H1 (cell line): ENCODE measurements at regions not wholly inside any gene's neighbourhood (a gene's known extent, or its start where the extent isn't known, plus 50 kb on each side); places are given as distances from the start of the nearest gene placed in this dataset.

Experiments
- CTCF ChIA-PET: fragments of 300-600 bp; sonication (Branson Sonifier 250); formaldehyde crosslinking; loops from one replicate; lab custom pipeline; 2021; ENCODE audit not compliant: partially characterized antibody; lab: Charles Lee
- POLR2A ChIA-PET: fragments of 300-600 bp; sonication (Branson Sonifier 250); formaldehyde crosslinking; loops from one replicate; lab custom pipeline; 2021; ENCODE audit warnings: inconsistent platforms; ENCODE audit not compliant: partially characterized antibody; lab: Charles Lee
- DNase-seq, 2 experiments: peaks; one replicate each; pipeline versions ENCODE4 v3.0.0 to v3.0.0-alpha.2; 2010 to 2022; ENCODE audit warnings: low spot score in 2 of 2, low read depth in 1 of 2, mixed read lengths in 1 of 2
- FAIRE-seq: peaks from 2 replicates; lab custom pipeline; 2011; peaks lifted over from hg19 to GRCh38; lab: Jason Lieb, UNC
- H2AFZ ChIP-seq: 2 replicates; pipeline ENCODE4 v1.8.1; 2012; ENCODE audit warnings: low read length, inconsistent platforms
- H2AK5ac ChIP-seq: 2 replicates; pipeline ENCODE4 v1.6.1; 2013; ENCODE audit warnings: low read depth, low read length
- H2BK120ac ChIP-seq: replicated peaks from 2 replicates; pipeline ENCODE3; 2013; ENCODE audit warnings: low read depth, low read length, inconsistent platforms
- H2BK12ac ChIP-seq: 2 replicates; pipeline ENCODE4 v1.6.1; 2013; ENCODE audit warnings: low read depth, low read length
- H2BK15ac ChIP-seq: 2 replicates; pipeline ENCODE4 v1.6.1; 2013; ENCODE audit warnings: low read length
- H2BK20ac ChIP-seq: 2 replicates; pipeline ENCODE4 v1.6.1; 2013; ENCODE audit warnings: low read length
- H2BK5ac ChIP-seq: 2 replicates; pipeline ENCODE4 v1.6.1; 2013; ENCODE audit warnings: low read depth, low read length
- H3K14ac ChIP-seq: 2 replicates; pipeline ENCODE4 v1.6.1; 2013; ENCODE audit warnings: inconsistent platforms; ENCODE audit not compliant: insufficient read length
- H3K18ac ChIP-seq: 2 replicates; pipeline ENCODE4 v1.6.1; 2013; ENCODE audit warnings: low read length; ENCODE audit errors: extremely low read depth
- H3K23ac ChIP-seq: 2 replicates; pipeline ENCODE4 v1.6.1; 2013; ENCODE audit warnings: inconsistent platforms; ENCODE audit not compliant: insufficient read length
- H3K23me2 ChIP-seq: 2 replicates; pipeline ENCODE4 v1.6.1; 2013; ENCODE audit warnings: low read depth, low read length
- H3K27ac ChIP-seq: 2 replicates; pipeline ENCODE4 v1.6.1; 2011; ENCODE audit warnings: low read depth, low read length, inconsistent platforms
- H3K27me3 ChIP-seq, 4 experiments: replicated peaks in 1 of 4; 1 replicate in 1 of 4; 2 replicates in 3 of 4; pipeline versions ENCODE4 v1.6.1 to v1.8.1; 2011 to 2013; ENCODE audit warnings: low read length in 3 of 4, mild to moderate bottlenecking in 3 of 4, inconsistent platforms in 2 of 4, mixed read lengths in 2 of 4, moderate library complexity in 1 of 4; ENCODE audit not compliant: control insufficient read depth in 3 of 4, insufficient read depth in 3 of 4; ENCODE audit errors: extremely low read depth in 1 of 4
- H3K36me3 ChIP-seq, 4 experiments: 2 replicates each; pipeline versions ENCODE4 v1.6.1 to v1.8.1; 2011 to 2013; ENCODE audit warnings: mild to moderate bottlenecking in 4 of 4, low read length in 3 of 4, moderate library complexity in 2 of 4, control low read depth in 1 of 4, inconsistent platforms in 1 of 4; ENCODE audit not compliant: insufficient read depth in 4 of 4, control insufficient read depth in 2 of 4
- H3K4ac ChIP-seq: replicated peaks from 2 replicates; pipeline ENCODE3; 2013; ENCODE audit warnings: low read length, low read depth, mixed read lengths, inconsistent platforms; ENCODE audit not compliant: insufficient read length
- H3K4me1 ChIP-seq, 4 experiments: replicated peaks in 1 of 4; 1 replicate in 1 of 4; 2 replicates in 3 of 4; pipeline versions ENCODE4 v1.6.1 to v1.8.1; 2011 to 2013; ENCODE audit warnings: low read length in 3 of 4, inconsistent platforms in 2 of 4, mixed read lengths in 1 of 4; ENCODE audit not compliant: insufficient read depth in 4 of 4, control insufficient read depth in 3 of 4
- H3K4me2 ChIP-seq, 2 experiments: 2 replicates each; pipeline versions ENCODE4 v1.6.1 to v1.8.1; 2011 to 2013; ENCODE audit warnings: low read depth in 2 of 2, low read length in 2 of 2, control low read depth in 1 of 2, inconsistent platforms in 1 of 2, mild to moderate bottlenecking in 1 of 2; ENCODE audit not compliant: insufficient read depth in 1 of 2
- H3K4me3 ChIP-seq, 4 experiments: fragments of 200-600, 300-600 bp in 1 of 4; sonication (generic), shearing (Covaris generic), sonication (Bioruptor Twin) in 1 of 4; 2 replicates each; pipeline versions ENCODE4 v1.5.1 to v1.8.1; 2011 to 2016; ENCODE audit warnings: low read length in 4 of 4, low read depth in 3 of 4, control low read depth in 2 of 4, inconsistent platforms in 2 of 4, mild to moderate bottlenecking in 2 of 4, mixed read lengths in 1 of 4, moderate library complexity in 1 of 4; ENCODE audit not compliant: insufficient read depth in 2 of 4; ENCODE audit errors: extremely low read depth in 1 of 4
- H3K56ac ChIP-seq: replicated peaks from 2 replicates; pipeline ENCODE3; 2013; ENCODE audit warnings: low read depth, mild to moderate bottlenecking, mixed read lengths, low read length, inconsistent platforms; ENCODE audit not compliant: insufficient read length
- H3K79me1 ChIP-seq: 2 replicates; pipeline ENCODE4 v1.6.1; 2013; ENCODE audit warnings: low read depth, low read length, control low read depth
- H3K79me2 ChIP-seq, 2 experiments: 2 replicates each; pipeline versions ENCODE4 v1.6.1 to v1.8.1; 2012 to 2013; ENCODE audit warnings: low read length in 2 of 2, mild to moderate bottlenecking in 2 of 2, inconsistent platforms in 1 of 2; ENCODE audit not compliant: insufficient read depth in 2 of 2, control insufficient read depth in 1 of 2
- H3K9ac ChIP-seq, 4 experiments: replicated peaks in 1 of 4; 1 replicate in 1 of 4; 2 replicates in 3 of 4; pipeline versions ENCODE4 v1.6.1 to v1.8.1; 2011 to 2013; ENCODE audit warnings: low read depth in 3 of 4, low read length in 3 of 4, control low read depth in 2 of 4, mild to moderate bottlenecking in 2 of 4, moderate library complexity in 2 of 4, inconsistent platforms in 1 of 4; ENCODE audit errors: extremely low read depth in 1 of 4
- H3K9me3 ChIP-seq, 2 experiments: 2 replicates each; pipeline versions ENCODE4 v1.6.1 to v1.8.1; 2012 to 2013; ENCODE audit warnings: mild to moderate bottlenecking in 2 of 2, moderate library complexity in 2 of 2, control low read depth in 1 of 2, inconsistent platforms in 1 of 2, low read depth in 1 of 2, low read length in 1 of 2, mixed read lengths in 1 of 2; ENCODE audit not compliant: insufficient read depth in 2 of 2
- H4K20me1 ChIP-seq, 2 experiments: replicated peaks in 1 of 2; 2 replicates each; pipeline versions ENCODE3 to v1.8.1; 2011 to 2013; ENCODE audit warnings: inconsistent platforms in 2 of 2, low read length in 2 of 2, mild to moderate bottlenecking in 1 of 2; ENCODE audit not compliant: insufficient read depth in 2 of 2, control insufficient read depth in 1 of 2
- H4K5ac ChIP-seq: 2 replicates; pipeline ENCODE4 v1.6.1; 2013; ENCODE audit warnings: low read length, low read depth, mixed read lengths, inconsistent platforms; ENCODE audit not compliant: insufficient read length
- H4K8ac ChIP-seq: 2 replicates; pipeline ENCODE4 v1.8.0; 2013; ENCODE audit warnings: mild to moderate bottlenecking, moderate library complexity, low read length, inconsistent platforms; ENCODE audit not compliant: insufficient read depth; ENCODE audit errors: extremely low read depth
- H4K91ac ChIP-seq: replicated peaks from 2 replicates; pipeline ENCODE3; 2013; ENCODE audit warnings: low read length, mixed read lengths, inconsistent platforms; ENCODE audit not compliant: insufficient read length
- ATF2 ChIP-seq: IDR thresholded peaks from 2 replicates; pipeline ENCODE4 v1.6.1; 2012; ENCODE audit warnings: low read length, inconsistent platforms
- BRCA1 ChIP-seq: IDR thresholded peaks from 2 replicates; pipeline ENCODE4 v1.6.1; 2012; ENCODE audit warnings: low read depth, low read length, improper control_type of control experiment
- CHD1 ChIP-seq: IDR thresholded peaks from 2 replicates; pipeline ENCODE4 v1.6.1; 2012; ENCODE audit warnings: low read depth, low read length, improper control_type of control experiment
- CHD2 ChIP-seq: IDR thresholded peaks from 2 replicates; pipeline ENCODE4 v1.6.1; 2012; ENCODE audit warnings: low read length, improper control_type of control experiment
- EGR1 ChIP-seq: IDR thresholded peaks from 2 replicates; pipeline ENCODE4 v1.6.1; 2011; ENCODE audit warnings: low read depth, low read length, borderline replicate concordance
- EP300 ChIP-seq, 2 experiments: IDR thresholded peaks; 1 replicate in 1 of 2; 2 replicates in 1 of 2; pipeline ENCODE4 v1.6.1; 2011 to 2012; ENCODE audit warnings: low read depth in 2 of 2, low read length in 2 of 2, mild to moderate bottlenecking in 2 of 2, borderline replicate concordance in 1 of 2, inconsistent platforms in 1 of 2, moderate library complexity in 1 of 2
- MAFK ChIP-seq: IDR thresholded peaks from 2 replicates; pipeline ENCODE4 v1.6.1; 2012; ENCODE audit warnings: low read depth, mild to moderate bottlenecking, improper control_type of control experiment, low read length
- RAD21 ChIP-seq, 2 experiments: IDR thresholded peaks in 1 of 2; conservative IDR thresholded peaks in 1 of 2; 2 replicates each; pipeline ENCODE4 v1.6.1; 2011; ENCODE audit warnings: low read depth in 2 of 2, low read length in 2 of 2, improper control_type of control experiment in 1 of 2, inconsistent platforms in 1 of 2, mild to moderate bottlenecking in 1 of 2, moderate library complexity in 1 of 2
- WGBS, 2 experiments: shearing (Covaris generic) in 1 of 2; methylation state at CpG; one replicate each; pipeline versions ENCODE4 v1.1.6 to v1.1.7; 2013 to 2015; ENCODE audit warnings: low lambda C conversion rate in 2 of 2, mixed read lengths in 2 of 2, inconsistent platforms in 1 of 2, low coverage in 1 of 2, missing lambda C conversion rate in 1 of 2; ENCODE audit not compliant: insufficient replicate concordance in 2 of 2, insufficient coverage in 1 of 2, insufficient read length in 1 of 2; ENCODE audit errors: extremely low coverage in 1 of 2, missing lambda C conversion rate in 1 of 2; 5-methylcytosine and 5-hydroxymethylcytosine counted together

GRCh38 chr13:73327579-73327978 is 268.8 kb downstream of the KLF5 start:
- no peak overlapping the region for H3K18ac ChIP-seq
- H4K20me1 ChIP-seq, result no peaks in the 10 kb centered on the region
- H3K9me3 ChIP-seq, result no peaks in the 10 kb centered on the region
- no peak overlapping the region for H3K4me2 ChIP-seq
- DNase-seq, result no peak
- H4K8ac ChIP-seq, result no peak overlapping the region
- H2BK20ac ChIP-seq, result no peak overlapping the region
- no peak overlapping the region for H2BK12ac ChIP-seq
- no peak overlapping the region for H2BK5ac ChIP-seq
- H3K4ac ChIP-seq, result no peak overlapping the region
- no peaks in the 10 kb centered on the region for H3K79me2 ChIP-seq
- 92% methylated on average over 4 of the region's 4 CpGs; no CpG with 5 or more reads in 1 of the 2 experiments for WGBS, 2 experiments
- H3K23me2 ChIP-seq, result no peaks in the 10 kb centered on the region
- FAIRE-seq, result no peak
- ChIA-PET POLR2A (no interaction called here), CTCF (interaction anchor here (0.7 kb wide), 1 partner anchor 113 kb away, joined by 3 read pairs; no protein-coding TSS in a partner anchor)
- no peak overlapping the region for H4K91ac ChIP-seq
- no peaks in the 10 kb centered on the region for H3K36me3 ChIP-seq
- H2AK5ac ChIP-seq, result no peak overlapping the region
- no peak overlapping the region for H3K4me3 ChIP-seq
- H3K56ac ChIP-seq, result no peak overlapping the region
- H2BK120ac ChIP-seq, result no peak overlapping the region
- H3K79me1 ChIP-seq, result no peaks in the 10 kb centered on the region
- H2AFZ ChIP-seq, result no peak overlapping the region
- H2BK15ac ChIP-seq, result no peak overlapping the region
- no peak overlapping the region for H3K27ac ChIP-seq
- TF ChIP-seq CHD1 (no peak), RAD21 (IDR thresholded peaks at IDR 0.05 in 1 of 2, conservative IDR thresholded peaks at IDR 0.05 in 1 of 2; ENCODE audit: low read depth in 2 of 2, low read length in 2 of 2) (no peak), BRCA1 (no peak), CHD2 (no peak), MAFK (no peak), EP300 (IDR thresholded peaks at IDR 0.05; ENCODE audit: borderline replicate concordance in 1 of 2, low read depth in 2 of 2, low read length in 2 of 2) (no peak), EGR1 (no peak), ATF2 (no peak)
- no peaks in the 10 kb centered on the region for H3K27me3 ChIP-seq
- H3K23ac ChIP-seq, result no peak overlapping the region
- no peak overlapping the region for H3K14ac ChIP-seq
- H4K5ac ChIP-seq, result no peak overlapping the region
- no peak overlapping the region for H3K9ac ChIP-seq
- no peaks in the 10 kb centered on the region for H3K4me1 ChIP-seq
